Upper lobe of left lung (tissue), 4 donors: ENCODE measurements at regions not wholly inside any gene's neighbourhood (a gene's known extent, or its start where the extent isn't known, plus 50 kb on each side); places are given as distances from the start of the nearest gene placed in this dataset.

Experiments used
- EP300 ChIP-seq, 4 donors: sonication (generic); formaldehyde crosslinking; IDR thresholded peaks; one replicate each; pipeline ENCODE4 v1.5.1; 2017; ENCODE audit warnings: antibody characterized with exemption in 4 of 4, control low read depth in 2 of 4
- POLR2A ChIP-seq, 4 donors: fragments of 450-650 bp; IDR thresholded peaks; one replicate each; pipeline ENCODE4 v1.5.1; 2016 to 2017; ENCODE audit warnings: antibody characterized with exemption in 4 of 4, mild to moderate bottlenecking in 2 of 4
- TF ChIP-seq, protein P1 (sequence below), 6 experiments: fragments of 450-650 bp in 4 of 6; fragments of 200-600 bp in 2 of 6; sonication (generic) in 2 of 6; IDR thresholded peaks; one replicate each; pipeline ENCODE4 v1.5.1; 2016 to 2019; ENCODE audit warnings: antibody characterized with exemption in 6 of 6

DNA sequence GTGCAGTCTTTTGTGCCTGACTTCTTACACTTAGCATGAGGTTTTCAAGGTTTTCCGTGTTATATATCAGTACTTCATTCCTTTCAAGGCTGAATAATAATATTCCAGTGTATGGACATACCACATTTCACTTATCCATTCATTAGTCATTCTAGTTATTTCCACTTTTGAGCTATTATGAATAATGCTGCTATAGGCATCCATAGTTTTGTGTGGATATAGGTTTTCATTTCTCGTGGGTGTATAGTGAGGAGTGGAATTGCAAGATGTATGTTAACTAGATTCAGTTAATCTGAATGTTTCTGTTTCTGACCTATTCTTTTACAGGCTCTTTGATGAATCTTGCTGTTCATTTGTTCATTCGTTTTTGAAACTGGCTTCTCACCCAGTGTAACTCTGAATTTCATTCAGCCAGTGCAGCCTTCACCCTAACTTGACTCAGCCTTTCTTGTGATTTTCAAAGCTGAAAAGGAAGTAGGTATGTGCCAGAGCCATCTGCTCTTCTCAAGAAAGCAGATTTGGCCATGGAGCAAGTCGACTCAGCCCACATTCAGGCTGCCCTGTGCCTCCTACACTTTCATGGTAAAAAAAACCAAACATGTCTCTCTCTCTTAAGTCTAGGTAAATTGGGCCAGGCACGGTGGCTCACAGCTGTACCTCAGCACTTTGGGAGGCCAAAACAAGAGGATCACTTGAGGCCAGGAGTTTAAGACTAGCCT, 56.3 kb upstream of the NOCT start:
- TF ChIP-seq, protein P1, sequence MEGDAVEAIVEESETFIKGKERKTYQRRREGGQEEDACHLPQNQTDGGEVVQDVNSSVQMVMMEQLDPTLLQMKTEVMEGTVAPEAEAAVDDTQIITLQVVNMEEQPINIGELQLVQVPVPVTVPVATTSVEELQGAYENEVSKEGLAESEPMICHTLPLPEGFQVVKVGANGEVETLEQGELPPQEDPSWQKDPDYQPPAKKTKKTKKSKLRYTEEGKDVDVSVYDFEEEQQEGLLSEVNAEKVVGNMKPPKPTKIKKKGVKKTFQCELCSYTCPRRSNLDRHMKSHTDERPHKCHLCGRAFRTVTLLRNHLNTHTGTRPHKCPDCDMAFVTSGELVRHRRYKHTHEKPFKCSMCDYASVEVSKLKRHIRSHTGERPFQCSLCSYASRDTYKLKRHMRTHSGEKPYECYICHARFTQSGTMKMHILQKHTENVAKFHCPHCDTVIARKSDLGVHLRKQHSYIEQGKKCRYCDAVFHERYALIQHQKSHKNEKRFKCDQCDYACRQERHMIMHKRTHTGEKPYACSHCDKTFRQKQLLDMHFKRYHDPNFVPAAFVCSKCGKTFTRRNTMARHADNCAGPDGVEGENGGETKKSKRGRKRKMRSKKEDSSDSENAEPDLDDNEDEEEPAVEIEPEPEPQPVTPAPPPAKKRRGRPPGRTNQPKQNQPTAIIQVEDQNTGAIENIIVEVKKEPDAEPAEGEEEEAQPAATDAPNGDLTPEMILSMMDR (IDR thresholded peaks at IDR 0.05), result no peak
- TF ChIP-seq EP300 (IDR thresholded peaks at IDR 0.05) (no peak), POLR2A (IDR thresholded peaks at IDR 0.05) (no peak)
